Caco-2 (cell line): ENCODE measurements at regions not wholly inside any gene's neighbourhood (a gene's known extent, or its start where the extent isn't known, plus 50 kb on each side); places are given as distances from the start of the nearest gene placed in this dataset.

Experiments
- BruUV-seq: library from RNA; stranded (reverse); fragments of 400-500 nt; replicated peaks from 2 replicates; lab custom pipeline; 2021; lab: Mats Ljungman, UMichigan
- CTCF ChIA-PET: fragments of 300-600 bp; sonication (Branson Sonifier 250); formaldehyde crosslinking; loops from one replicate; lab custom pipeline; 2022; ENCODE audit warnings: antibody characterized with exemption; lab: Charles Lee
- POLR2A ChIA-PET: fragments of 300-600 bp; sonication (Branson Sonifier 250); formaldehyde crosslinking; loops from one replicate; lab custom pipeline; 2022; ENCODE audit warnings: antibody characterized with exemption; lab: Charles Lee
- DNase-seq, 2 experiments: peaks; one replicate each; pipeline versions ENCODE4 v3.0.0 to v3.0.0-alpha.2; 2020 to 2022
- H3K27me3 ChIP-seq: replicated peaks from 2 replicates; pipeline ENCODE4 v1.6.0; 2011; ENCODE audit warnings: low read length; ENCODE audit not compliant: control insufficient read depth, insufficient read depth
- H3K36me3 ChIP-seq: 2 replicates; pipeline ENCODE4 v1.5.1; 2011; ENCODE audit warnings: low read length; ENCODE audit not compliant: control insufficient read depth, insufficient read depth
- H3K4me1 ChIP-seq: fragments of 250-450 bp; sonication (Bioruptor Pico); 2 replicates; pipeline ENCODE4 v1.5.1; 2020; ENCODE audit warnings: mild to moderate bottlenecking
- H3K4me3 ChIP-seq: 2 replicates; pipeline ENCODE4 v1.5.1; 2011; ENCODE audit warnings: low read depth, mild to moderate bottlenecking, control low read depth, low read length
- H3K9me3 ChIP-seq: fragments of 250-450 bp; sonication (Bioruptor Pico); 2 replicates; pipeline ENCODE4 v1.5.1; 2020; ENCODE audit warnings: mild to moderate bottlenecking, moderate library complexity
- H3K27ac Mint-ChIP-seq: one replicate; pipeline ENCODE4 v1.8.0; 2022; ENCODE audit warnings: mixed read lengths; ENCODE audit not compliant: unreplicated experiment
- H3K27me3 Mint-ChIP-seq: one replicate; pipeline ENCODE4 v1.8.0; 2022; ENCODE audit warnings: mixed read lengths; ENCODE audit not compliant: insufficient read depth, unreplicated experiment
- H3K36me3 Mint-ChIP-seq: one replicate; pipeline ENCODE4 v1.8.0; 2022; ENCODE audit warnings: mild to moderate bottlenecking, mixed read lengths; ENCODE audit not compliant: insufficient read depth, unreplicated experiment
- H3K4me1 Mint-ChIP-seq: one replicate; pipeline ENCODE4 v1.8.0; 2022; ENCODE audit warnings: low read depth, mixed read lengths; ENCODE audit not compliant: unreplicated experiment
- H3K4me3 Mint-ChIP-seq: one replicate; pipeline ENCODE4 v1.8.0; 2022; ENCODE audit warnings: mild to moderate bottlenecking, moderate library complexity, mixed read lengths; ENCODE audit not compliant: unreplicated experiment
- H3K9me3 Mint-ChIP-seq: one replicate; pipeline ENCODE4 v1.8.0; 2022; ENCODE audit warnings: mixed read lengths; ENCODE audit not compliant: unreplicated experiment
- intact Hi-C: fragments of 100-400 bp; cut with micrococcal nuclease; formaldehyde crosslinking; loops from one replicate; pipeline ENCODE4 v1.10.0; 2022; ENCODE audit not compliant: unreplicated experiment
- TF ChIP-seq, protein P1 (sequence below), 2 experiments: fragments of 200-600 bp in 1 of 2; IDR thresholded peaks; 1 replicate in 1 of 2; 2 replicates in 1 of 2; pipeline versions ENCODE4 v1.5.1 to v1.8.0; 2011 to 2022; ENCODE audit warnings: antibody characterized with exemption in 1 of 2, control low read depth in 1 of 2, inconsistent platforms in 1 of 2, low read depth in 1 of 2, low read length in 1 of 2, mild to moderate bottlenecking in 1 of 2, moderate library complexity in 1 of 2; ENCODE audit not compliant: insufficient read depth in 1 of 2, severe bottlenecking in 1 of 2, unreplicated experiment in 1 of 2

DNA sequence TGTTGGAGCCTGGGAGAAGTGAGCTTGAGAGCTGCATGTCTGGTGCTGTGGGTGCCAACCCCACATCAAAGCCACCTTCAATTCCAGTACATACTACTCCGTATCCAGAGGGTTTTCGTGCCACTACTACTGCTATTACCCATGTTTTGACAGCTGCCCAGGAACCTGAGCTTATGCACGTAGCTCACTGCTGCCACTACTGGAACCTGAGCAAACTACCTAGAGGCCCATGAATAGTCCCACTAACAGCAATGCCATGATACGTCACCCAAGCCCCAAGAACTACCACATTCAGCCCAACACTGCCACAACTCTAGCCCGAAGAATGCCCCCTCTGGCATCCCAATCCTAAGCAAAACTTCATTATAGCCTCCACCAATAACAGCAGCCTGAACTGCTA lies 215.2 kb upstream of the BCHE start:
- POLR2A ChIA-PET: no interaction called here
- TF ChIP-seq, protein P1, sequence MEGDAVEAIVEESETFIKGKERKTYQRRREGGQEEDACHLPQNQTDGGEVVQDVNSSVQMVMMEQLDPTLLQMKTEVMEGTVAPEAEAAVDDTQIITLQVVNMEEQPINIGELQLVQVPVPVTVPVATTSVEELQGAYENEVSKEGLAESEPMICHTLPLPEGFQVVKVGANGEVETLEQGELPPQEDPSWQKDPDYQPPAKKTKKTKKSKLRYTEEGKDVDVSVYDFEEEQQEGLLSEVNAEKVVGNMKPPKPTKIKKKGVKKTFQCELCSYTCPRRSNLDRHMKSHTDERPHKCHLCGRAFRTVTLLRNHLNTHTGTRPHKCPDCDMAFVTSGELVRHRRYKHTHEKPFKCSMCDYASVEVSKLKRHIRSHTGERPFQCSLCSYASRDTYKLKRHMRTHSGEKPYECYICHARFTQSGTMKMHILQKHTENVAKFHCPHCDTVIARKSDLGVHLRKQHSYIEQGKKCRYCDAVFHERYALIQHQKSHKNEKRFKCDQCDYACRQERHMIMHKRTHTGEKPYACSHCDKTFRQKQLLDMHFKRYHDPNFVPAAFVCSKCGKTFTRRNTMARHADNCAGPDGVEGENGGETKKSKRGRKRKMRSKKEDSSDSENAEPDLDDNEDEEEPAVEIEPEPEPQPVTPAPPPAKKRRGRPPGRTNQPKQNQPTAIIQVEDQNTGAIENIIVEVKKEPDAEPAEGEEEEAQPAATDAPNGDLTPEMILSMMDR (IDR thresholded peaks at IDR 0.05; ENCODE audit: insufficient read depth in 1 of 2, low read depth in 1 of 2, low read length in 1 of 2, severe bottlenecking in 1 of 2, unreplicated experiment in 1 of 2): no peak
- Histone ChIP-seq H3K27me3 (no peaks in the 10 kb centered on the region), H3K4me3 (no peak overlapping the region), H3K4me1 (no peaks in the 10 kb centered on the region), H3K36me3 (no peaks in the 10 kb centered on the region), H3K9me3 (no peaks in the 10 kb centered on the region)
- peak in 1 of 2 experiments; percentile 4 for DNase-seq
- CTCF ChIA-PET: no interaction called here
- Mint-ChIP-seq H3K4me3 (no peak overlapping the region), H3K36me3 (no peaks in the 10 kb centered on the region), H3K27ac (no peak overlapping the region), H3K9me3 (no peaks in the 10 kb centered on the region), H3K4me1 (no peaks in the 10 kb centered on the region), H3K27me3 (no peaks in the 10 kb centered on the region)
- intact Hi-C loops: no loop called here
- no TSS peak for BruUV-seq

DNA sequence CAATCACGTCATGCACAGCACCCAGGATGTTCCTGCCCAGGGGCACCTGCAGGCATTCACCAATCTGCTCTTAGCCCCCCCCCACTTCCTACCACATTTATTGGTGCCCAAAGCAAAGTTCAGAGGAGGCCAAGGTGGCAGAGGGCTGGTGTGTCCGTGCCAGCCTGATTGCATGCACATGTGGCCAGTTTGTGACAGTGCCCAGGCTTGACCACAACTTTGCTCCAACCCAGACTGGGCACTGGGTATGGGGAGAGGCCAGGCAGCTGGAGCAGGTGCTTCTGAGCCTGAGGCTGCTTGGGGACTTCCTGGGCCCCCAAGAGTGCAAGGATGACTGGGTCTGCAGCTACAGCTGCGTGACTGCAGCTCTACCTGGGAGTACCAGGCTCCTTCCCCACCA lies 192.3 kb upstream of the BCHE start:
- Mint-ChIP-seq H3K4me1 (no peaks in the 10 kb centered on the region), H3K4me3 (no peak overlapping the region), H3K27me3 (no peaks in the 10 kb centered on the region), H3K36me3 (no peaks in the 10 kb centered on the region), H3K9me3 (peaks cover 9% of the 10 kb centered on the region), H3K27ac (no peak overlapping the region)
- intact Hi-C loops: no loop called here
- no TSS peak for BruUV-seq
- Histone ChIP-seq H3K9me3 (no peaks in the 10 kb centered on the region), H3K36me3 (no peaks in the 10 kb centered on the region), H3K4me1 (no peaks in the 10 kb centered on the region), H3K4me3 (no peak overlapping the region), H3K27me3 (no peaks in the 10 kb centered on the region)
- DNase-seq: no peak
- POLR2A ChIA-PET: no interaction called here
- CTCF ChIA-PET: no interaction called here
- TF ChIP-seq, protein P1 (IDR thresholded peaks at IDR 0.05; ENCODE audit: insufficient read depth in 1 of 2, low read depth in 1 of 2, low read length in 1 of 2, severe bottlenecking in 1 of 2, unreplicated experiment in 1 of 2): no peak

DNA sequence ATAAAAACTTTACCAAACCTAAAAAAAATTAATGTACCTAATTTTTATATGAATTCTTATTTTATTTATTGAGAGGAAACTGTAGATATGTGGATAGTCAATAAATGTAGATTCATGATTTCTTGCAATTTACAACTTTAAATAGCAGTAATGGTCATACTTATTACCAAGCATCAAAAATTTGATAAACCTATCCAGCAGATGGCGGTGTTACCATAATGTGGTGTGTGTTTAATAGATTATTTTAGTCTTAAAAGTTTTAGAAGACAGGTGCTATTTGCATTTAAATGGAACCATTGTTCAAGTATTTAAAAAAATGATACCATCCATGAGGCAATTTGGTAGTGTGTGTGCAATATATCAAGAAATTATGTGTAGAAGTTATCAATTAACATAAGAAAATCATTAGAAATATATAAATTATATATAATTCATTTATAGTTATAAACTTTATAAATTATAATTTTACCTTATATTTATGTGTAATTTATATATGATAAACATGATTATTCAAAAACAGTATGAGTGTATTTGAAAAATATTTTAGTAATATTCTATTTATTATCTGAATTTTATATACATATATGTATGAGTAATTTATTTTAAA lies 176.0 kb upstream of the BCHE start:
- Mint-ChIP-seq H3K9me3 (no peaks in the 10 kb centered on the region), H3K4me1 (no peaks in the 10 kb centered on the region), H3K36me3 (no peaks in the 10 kb centered on the region), H3K27ac (no peak overlapping the region), H3K4me3 (no peak overlapping the region), H3K27me3 (no peaks in the 10 kb centered on the region)
- Histone ChIP-seq H3K36me3 (no peaks in the 10 kb centered on the region), H3K27me3 (no peaks in the 10 kb centered on the region), H3K4me3 (no peak overlapping the region), H3K4me1 (no peaks in the 10 kb centered on the region), H3K9me3 (no peaks in the 10 kb centered on the region)
- no TSS peak for BruUV-seq
- POLR2A ChIA-PET: no interaction called here
- DNase-seq: peak in 1 of 2 experiments; percentile 48
- CTCF ChIA-PET: no interaction called here
- intact Hi-C loops: loop anchor here (1.0 to 5.0 kb wide), 2 partner anchors 413 to 1339 kb away; no protein-coding TSS in a partner anchor
- TF ChIP-seq, protein P1 (IDR thresholded peaks at IDR 0.05; ENCODE audit: insufficient read depth in 1 of 2, low read depth in 1 of 2, low read length in 1 of 2, severe bottlenecking in 1 of 2, unreplicated experiment in 1 of 2): peak; percentile 43
